HCT116 (cell line): ENCODE measurements at regions not wholly inside any gene's neighbourhood (a gene's known extent, or its start where the extent isn't known, plus 50 kb on each side); places are given as distances from the start of the nearest gene placed in this dataset.

Experiments
- ATAC-seq: fragments of 200-7000 bp; cut with Tn5 transposase; 2 replicates; pipeline ENCODE4 v1.9.1; 2020; ENCODE audit warnings: mild to moderate bottlenecking, moderate library complexity
- BruUV-seq: library from RNA; stranded (reverse); fragments of 400-500 nt; replicated peaks from 2 replicates; lab custom pipeline; 2021; lab: Mats Ljungman, UMichigan
- CTCF ChIA-PET: fragments of 300-600 bp; sonication (Branson Sonifier 250); formaldehyde crosslinking; loops from one replicate; lab custom pipeline; 2021; ENCODE audit warnings: antibody characterized with exemption; lab: Charles Lee
- POLR2A ChIA-PET: fragments of 300-600, 350-600 bp; sonication (Branson Sonifier 250); formaldehyde crosslinking; loops from one replicate; lab custom pipeline; 2021; ENCODE audit warnings: antibody characterized with exemption; lab: Charles Lee
- RAD21 ChIA-PET, 2 experiments: fragments of 300-600 bp; sonication (Branson Sonifier 250); formaldehyde crosslinking; loops; one replicate each; lab custom pipeline; 2023; ENCODE audit warnings: low total read pairs in 2 of 2; ENCODE audit not compliant: uncharacterized antibody in 2 of 2, unreplicated experiment in 2 of 2, low non-redundant PET in 1 of 2; lab: Charles Lee
- DNase-seq: peaks from one replicate; pipeline ENCODE4 v3.0.0-alpha.2; 2010; ENCODE audit warnings: low read depth, low spot score
- H2AFZ ChIP-seq: fragments of 200-600 bp; shearing (Covaris generic), sonication (generic); 2 replicates; pipeline ENCODE4 v1.6.1; 2017; ENCODE audit warnings: low read depth, mixed run types, mixed read lengths, antibody characterized with exemption, low read length; ENCODE audit not compliant: poor library complexity, severe bottlenecking
- H3K27ac ChIP-seq: 2 replicates; pipeline ENCODE4 v1.5.1; 2012; ENCODE audit warnings: low read depth, low read length
- H3K27me3 ChIP-seq: fragments of 200-600 bp; sonication (generic); 2 replicates; pipeline ENCODE4 v1.6.1; 2016; ENCODE audit warnings: mixed run types, low read length, mixed read lengths; ENCODE audit not compliant: insufficient read depth
- H3K36me3 ChIP-seq, 2 experiments: fragments of 200-500 bp in 1 of 2; fragments of 200-600 bp in 1 of 2; sonication (Bioruptor generic) in 1 of 2; sonication (generic) in 1 of 2; 2 replicates each; pipeline versions ENCODE4 v1.5.1 to v1.6.1; 2014 to 2016; ENCODE audit warnings: low read length in 2 of 2, inconsistent platforms in 1 of 2, mixed read lengths in 1 of 2, mixed run types in 1 of 2; ENCODE audit not compliant: insufficient read depth in 2 of 2, control insufficient read depth in 1 of 2
- H3K4me1 ChIP-seq, 2 experiments: fragments of 200-600 bp in 1 of 2; sonication (generic) in 1 of 2; 2 replicates each; pipeline versions ENCODE4 v1.5.1 to v1.6.1; 2012 to 2017; ENCODE audit warnings: low read length in 2 of 2, inconsistent platforms in 1 of 2, mild to moderate bottlenecking in 1 of 2, mixed read lengths in 1 of 2, mixed run types in 1 of 2, moderate library complexity in 1 of 2; ENCODE audit not compliant: insufficient read depth in 2 of 2, control insufficient read depth in 1 of 2
- H3K4me2 ChIP-seq: fragments of 200-600 bp; sonication (generic); 2 replicates; pipeline ENCODE4 v1.6.1; 2017; ENCODE audit warnings: mixed run types, low read length, mixed read lengths
- H3K4me3 ChIP-seq, 2 experiments: fragments of 200-600 bp in 1 of 2; sonication (generic) in 1 of 2; replicated peaks in 1 of 2; 2 replicates each; pipeline ENCODE4 v1.5.1; 2011 to 2016; ENCODE audit warnings: low read length in 2 of 2, control low read depth in 1 of 2, low read depth in 1 of 2, mild to moderate bottlenecking in 1 of 2, mixed read lengths in 1 of 2, mixed run types in 1 of 2
- H3K79me2 ChIP-seq: fragments of 200-600 bp; sonication (generic); 2 replicates; pipeline ENCODE4 v1.6.1; 2017; ENCODE audit warnings: mild to moderate bottlenecking, mixed run types, low read length, moderate library complexity, mixed read lengths; ENCODE audit not compliant: insufficient read depth
- H3K9ac ChIP-seq: fragments of 200-600 bp; sonication (generic); 2 replicates; pipeline ENCODE4 v1.6.1; 2016; ENCODE audit warnings: low read length, mixed read lengths
- H3K9me2 ChIP-seq: fragments of 200-600 bp; sonication (generic), shearing (Covaris generic); 2 replicates; pipeline ENCODE4 v1.6.1; 2017; ENCODE audit warnings: mixed run types, mild to moderate bottlenecking, moderate library complexity; ENCODE audit not compliant: insufficient read depth
- H3K9me3 ChIP-seq, 2 experiments: fragments of 200-500 bp in 1 of 2; fragments of 200-600 bp in 1 of 2; sonication (Bioruptor generic) in 1 of 2; sonication (generic) in 1 of 2; 2 replicates each; pipeline ENCODE4 v1.6.1; 2014 to 2017; ENCODE audit warnings: low read length in 2 of 2, mixed read lengths in 2 of 2, inconsistent platforms in 1 of 2, low read depth in 1 of 2, mild to moderate bottlenecking in 1 of 2, mixed run types in 1 of 2, moderate library complexity in 1 of 2; ENCODE audit not compliant: control insufficient read depth in 1 of 2, insufficient read depth in 1 of 2
- H4K20me1 ChIP-seq: fragments of 200-600 bp; sonication (generic), shearing (Covaris generic); 2 replicates; pipeline ENCODE4 v1.6.1; 2017; ENCODE audit warnings: mixed run types, mild to moderate bottlenecking, moderate library complexity; ENCODE audit not compliant: insufficient read depth
- CBX3 ChIP-seq: IDR thresholded peaks from 2 replicates; pipeline ENCODE4 v1.6.1; 2012; ENCODE audit warnings: low read depth
- EZH2phosphoT487 ChIP-seq: fragments of 200-600 bp; IDR thresholded peaks from 2 replicates; pipeline ENCODE4 v1.6.1; 2018; ENCODE audit warnings: antibody characterized with exemption, borderline replicate concordance
- JUND ChIP-seq: IDR thresholded peaks from 2 replicates; pipeline ENCODE4 v1.6.1; 2012
- MAX ChIP-seq: IDR thresholded peaks from 2 replicates; pipeline ENCODE4 v1.6.1; 2012
- REST ChIP-seq: IDR thresholded peaks from 2 replicates; pipeline ENCODE4 v1.6.1; 2012; ENCODE audit warnings: low read depth
- SIN3A ChIP-seq: IDR thresholded peaks from 2 replicates; pipeline ENCODE4 v1.6.1; 2012; ENCODE audit warnings: low read depth
- TCF7L2 ChIP-seq: IDR thresholded peaks from 2 replicates; pipeline ENCODE4 v1.7.0; 2011; ENCODE audit warnings: borderline replicate concordance, inconsistent platforms; ENCODE audit not compliant: insufficient read depth, insufficient read length; ENCODE audit errors: extremely low read depth
- ZFX ChIP-seq: fragments of 450-650 bp; IDR thresholded peaks from 2 replicates; pipeline ENCODE4 v1.6.1; 2017
- intact Hi-C: fragments of 100-400 bp; cut with micrococcal nuclease; formaldehyde crosslinking; loops from 2 replicates; pipeline ENCODE4 v1.10.0; 2022
- TF ChIP-seq, protein P1 (sequence below), 3 experiments: fragments of 200-600 bp in 1 of 3; sonication (generic) in 1 of 3; IDR thresholded peaks in 2 of 3; conservative IDR thresholded peaks in 1 of 3; 2 replicates each; pipeline ENCODE4 v1.5.1; 2012 to 2017; ENCODE audit warnings: low read depth in 2 of 3, low read length in 2 of 3, antibody characterized with exemption in 1 of 3, borderline replicate concordance in 1 of 3, control low read depth in 1 of 3, mild to moderate bottlenecking in 1 of 3, mixed read lengths in 1 of 3, mixed run types in 1 of 3, moderate library complexity in 1 of 3; ENCODE audit not compliant: insufficient read depth in 1 of 3

- RAD21 ChIA-PET: interaction anchor here in 1 of 2 experiments (0.6 kb wide), 1 partner anchor 358 kb away, joined by 5 read pairs; no protein-coding TSS in a partner anchor
- DNase-seq (no peak), ATAC-seq (no peak)
- Histone ChIP-seq H3K9me2 (no peaks in the 10 kb centered on the region), H2AFZ (no peak overlapping the region), H3K9ac (no peak overlapping the region), H3K79me2 (no peaks in the 10 kb centered on the region), H3K36me3 (no peaks in the 10 kb centered on the region), H3K27ac (no peak overlapping the region), H3K4me1 (peaks cover 0 to 3% of the 10 kb centered on the region in 2 experiments; a peak in 1 of 4 replicates), H4K20me1 (no peaks in the 10 kb centered on the region), H3K27me3 (no peaks in the 10 kb centered on the region), H3K9me3 (no peaks in the 10 kb centered on the region), H3K4me2 (no peak overlapping the region), H3K4me3 (no peak overlapping the region)
- intact Hi-C loops: no loop called here
- CTCF ChIA-PET: no interaction called here
- TF ChIP-seq SIN3A (no peak), REST (no peak), MAX (no peak), ZFX (no peak), TCF7L2 (no peak), EZH2phosphoT487 (no peak), JUND (no peak), CBX3 (no peak)
- TF ChIP-seq, protein P1, sequence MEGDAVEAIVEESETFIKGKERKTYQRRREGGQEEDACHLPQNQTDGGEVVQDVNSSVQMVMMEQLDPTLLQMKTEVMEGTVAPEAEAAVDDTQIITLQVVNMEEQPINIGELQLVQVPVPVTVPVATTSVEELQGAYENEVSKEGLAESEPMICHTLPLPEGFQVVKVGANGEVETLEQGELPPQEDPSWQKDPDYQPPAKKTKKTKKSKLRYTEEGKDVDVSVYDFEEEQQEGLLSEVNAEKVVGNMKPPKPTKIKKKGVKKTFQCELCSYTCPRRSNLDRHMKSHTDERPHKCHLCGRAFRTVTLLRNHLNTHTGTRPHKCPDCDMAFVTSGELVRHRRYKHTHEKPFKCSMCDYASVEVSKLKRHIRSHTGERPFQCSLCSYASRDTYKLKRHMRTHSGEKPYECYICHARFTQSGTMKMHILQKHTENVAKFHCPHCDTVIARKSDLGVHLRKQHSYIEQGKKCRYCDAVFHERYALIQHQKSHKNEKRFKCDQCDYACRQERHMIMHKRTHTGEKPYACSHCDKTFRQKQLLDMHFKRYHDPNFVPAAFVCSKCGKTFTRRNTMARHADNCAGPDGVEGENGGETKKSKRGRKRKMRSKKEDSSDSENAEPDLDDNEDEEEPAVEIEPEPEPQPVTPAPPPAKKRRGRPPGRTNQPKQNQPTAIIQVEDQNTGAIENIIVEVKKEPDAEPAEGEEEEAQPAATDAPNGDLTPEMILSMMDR (IDR thresholded peaks at IDR 0.05 in 2 of 3, conservative IDR thresholded peaks at IDR 0.05 in 1 of 3; ENCODE audit: borderline replicate concordance in 1 of 3, insufficient read depth in 1 of 3, low read depth in 2 of 3, low read length in 2 of 3): no peak
- no TSS peak for BruUV-seq
- POLR2A ChIA-PET: no interaction called here
Measured at GRCh38 chr2:71791061-71791450, 337.7 kb downstream of the DYSF start.
